ENCODE measurements at regions not wholly inside any gene's neighbourhood (a gene's known extent, or its start where the extent isn't known, plus 50 kb on each side); places are given as distances from the start of the nearest gene placed in this dataset.

DNA sequence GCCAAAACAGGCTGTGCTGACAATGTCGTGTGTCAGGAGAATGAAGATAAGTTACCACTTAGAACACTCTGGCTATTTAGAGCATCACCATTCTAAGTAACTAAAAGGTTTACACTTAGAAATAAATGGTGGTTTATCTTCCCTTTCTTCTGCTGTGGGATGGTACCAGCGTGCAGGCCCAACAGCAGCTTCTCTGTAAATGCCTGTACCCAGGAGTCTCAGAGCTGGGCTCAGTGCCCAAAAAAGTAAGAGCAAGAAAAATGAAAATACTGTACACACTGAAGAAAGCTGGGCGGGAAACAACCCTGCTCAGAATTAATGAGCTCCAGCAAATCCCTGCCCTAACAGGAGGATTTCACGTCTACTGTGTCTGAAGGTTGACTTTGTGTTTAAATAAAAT lies 206.5 kb downstream of the MFSD1 start (continued):
- TF ChIP-seq ZNF239 (tag by site-specific recombination; IDR thresholded peaks at IDR 0.05) (no peak), ZNF830 (tag by site-specific recombination; IDR thresholded peaks at IDR 0.05; ENCODE audit: low read depth) (no peak), ZNF776 (tag by site-specific recombination; IDR thresholded peaks at IDR 0.05; ENCODE audit: borderline replicate concordance) (no peak), TCF7L2 (IDR thresholded peaks at IDR 0.05; ENCODE audit: borderline replicate concordance, low read depth, low read length) (no peak)
- TF ChIP-seq, protein P1, sequence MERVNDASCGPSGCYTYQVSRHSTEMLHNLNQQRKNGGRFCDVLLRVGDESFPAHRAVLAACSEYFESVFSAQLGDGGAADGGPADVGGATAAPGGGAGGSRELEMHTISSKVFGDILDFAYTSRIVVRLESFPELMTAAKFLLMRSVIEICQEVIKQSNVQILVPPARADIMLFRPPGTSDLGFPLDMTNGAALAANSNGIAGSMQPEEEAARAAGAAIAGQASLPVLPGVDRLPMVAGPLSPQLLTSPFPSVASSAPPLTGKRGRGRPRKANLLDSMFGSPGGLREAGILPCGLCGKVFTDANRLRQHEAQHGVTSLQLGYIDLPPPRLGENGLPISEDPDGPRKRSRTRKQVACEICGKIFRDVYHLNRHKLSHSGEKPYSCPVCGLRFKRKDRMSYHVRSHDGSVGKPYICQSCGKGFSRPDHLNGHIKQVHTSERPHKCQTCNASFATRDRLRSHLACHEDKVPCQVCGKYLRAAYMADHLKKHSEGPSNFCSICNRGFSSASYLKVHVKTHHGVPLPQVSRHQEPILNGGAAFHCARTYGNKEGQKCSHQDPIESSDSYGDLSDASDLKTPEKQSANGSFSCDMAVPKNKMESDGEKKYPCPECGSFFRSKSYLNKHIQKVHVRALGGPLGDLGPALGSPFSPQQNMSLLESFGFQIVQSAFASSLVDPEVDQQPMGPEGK (tag by site-specific recombination; IDR thresholded peaks at IDR 0.05) = no peak
- TF ChIP-seq, protein P2, sequence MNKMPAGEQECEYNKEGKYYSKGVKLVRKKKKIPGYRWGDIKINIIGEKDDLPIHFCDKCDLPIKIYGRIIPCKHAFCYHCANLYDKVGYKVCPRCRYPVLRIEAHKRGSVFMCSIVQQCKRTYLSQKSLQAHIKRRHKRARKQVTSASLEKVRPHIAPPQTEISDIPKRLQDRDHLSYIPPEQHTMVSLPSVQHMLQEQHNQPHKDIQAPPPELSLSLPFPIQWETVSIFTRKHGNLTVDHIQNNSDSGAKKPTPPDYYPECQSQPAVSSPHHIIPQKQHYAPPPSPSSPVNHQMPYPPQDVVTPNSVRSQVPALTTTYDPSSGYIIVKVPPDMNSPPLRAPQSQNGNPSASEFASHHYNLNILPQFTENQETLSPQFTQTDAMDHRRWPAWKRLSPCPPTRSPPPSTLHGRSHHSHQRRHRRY (tag by site-specific recombination; IDR thresholded peaks at IDR 0.05) = no peak

DNA sequence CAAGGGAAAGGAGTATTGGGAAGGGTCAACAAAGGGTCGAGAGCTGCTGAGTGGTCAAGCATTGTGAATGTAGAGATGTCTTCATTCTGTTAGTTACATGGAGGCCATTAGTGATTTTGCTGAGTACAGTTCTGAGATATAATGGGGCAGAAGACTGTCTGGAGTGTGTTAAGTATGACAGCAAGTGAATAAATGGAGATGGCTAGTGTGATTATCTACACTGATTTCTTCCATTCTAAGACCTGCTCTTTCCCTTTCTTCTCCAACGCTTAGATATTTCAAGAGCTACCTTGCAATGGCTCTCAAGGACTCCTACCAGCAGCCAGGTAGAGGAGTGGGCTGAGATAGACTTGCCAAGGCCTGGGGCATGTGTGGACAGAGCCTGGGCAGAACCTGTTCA lies 216.5 kb downstream of the MFSD1 start:
- H3K27ac ChIP-seq (ENCODE audit: extremely low read depth, low read depth, low read length) = no peak overlapping the region
- POLR2A ChIA-PET = no interaction called here
- H3K9me3 ChIP-seq (ENCODE audit: control insufficient read depth, insufficient read depth, low read depth, low read length) = no peaks in the 10 kb centered on the region
- TF ChIP-seq ZNF239 (tag by site-specific recombination; IDR thresholded peaks at IDR 0.05) (no peak), ZNF514 (tag by site-specific recombination; IDR thresholded peaks at IDR 0.05) (no peak)
- H3K4me1 ChIP-seq (ENCODE audit: control insufficient read depth, insufficient read depth, low read length) = no peaks in the 10 kb centered on the region
- CTCF ChIA-PET = no interaction called here
- no peaks in the 10 kb centered on the region for H3K36me3 ChIP-seq (ENCODE audit: control insufficient read depth in 2 of 2, insufficient read depth in 1 of 2, low read length in 2 of 2)
- H3K4me3 ChIP-seq (ENCODE audit: low read depth, low read length) = no peak overlapping the region

DNA sequence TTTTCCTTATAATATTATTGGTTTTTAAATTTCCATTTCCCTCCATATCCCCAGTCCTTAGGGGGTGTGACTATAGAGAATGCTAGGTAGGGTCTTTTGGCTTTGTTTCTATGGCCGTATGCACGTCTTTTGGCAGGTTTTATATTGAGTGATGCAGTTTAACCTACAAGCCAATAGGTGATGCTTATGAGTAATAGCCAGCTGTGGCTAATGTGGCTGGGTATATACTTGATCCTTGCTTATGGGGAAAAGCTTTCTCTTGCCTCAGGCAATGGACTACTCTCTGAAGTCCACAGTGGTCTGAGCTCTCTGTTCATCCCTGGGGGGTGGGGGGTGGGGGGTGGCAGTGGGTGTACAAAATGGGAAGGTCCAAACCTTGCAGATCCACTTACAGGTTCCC lies 223.9 kb downstream of the MFSD1 start:
- no peaks in the 10 kb centered on the region for H3K9me3 ChIP-seq (ENCODE audit: control insufficient read depth, insufficient read depth, low read depth, low read length)
- CTCF ChIA-PET = no interaction called here
- TF ChIP-seq ZNF19 (tag by site-specific recombination; IDR thresholded peaks at IDR 0.05; ENCODE audit: low read depth) (no peak), ZNF354C (tag by site-specific recombination; IDR thresholded peaks at IDR 0.05; ENCODE audit: borderline replicate concordance, low read depth) (no peak), ZNF16 (tag by site-specific recombination; IDR thresholded peaks at IDR 0.05; ENCODE audit: low read depth) (no peak), KLF1 (tag by site-specific recombination; IDR thresholded peaks at IDR 0.05) (no peak), ZNF548 (tag by site-specific recombination; IDR thresholded peaks at IDR 0.05) (no peak), ZBTB20 (tag by site-specific recombination; IDR thresholded peaks at IDR 0.05) (no peak), ZNF239 (tag by site-specific recombination; IDR thresholded peaks at IDR 0.05) (no peak), ZNF621 (tag by site-specific recombination; IDR thresholded peaks at IDR 0.05) (no peak), ZNF121 (tag by site-specific recombination; IDR thresholded peaks at IDR 0.05) (no peak)
- TF ChIP-seq, protein P3, sequence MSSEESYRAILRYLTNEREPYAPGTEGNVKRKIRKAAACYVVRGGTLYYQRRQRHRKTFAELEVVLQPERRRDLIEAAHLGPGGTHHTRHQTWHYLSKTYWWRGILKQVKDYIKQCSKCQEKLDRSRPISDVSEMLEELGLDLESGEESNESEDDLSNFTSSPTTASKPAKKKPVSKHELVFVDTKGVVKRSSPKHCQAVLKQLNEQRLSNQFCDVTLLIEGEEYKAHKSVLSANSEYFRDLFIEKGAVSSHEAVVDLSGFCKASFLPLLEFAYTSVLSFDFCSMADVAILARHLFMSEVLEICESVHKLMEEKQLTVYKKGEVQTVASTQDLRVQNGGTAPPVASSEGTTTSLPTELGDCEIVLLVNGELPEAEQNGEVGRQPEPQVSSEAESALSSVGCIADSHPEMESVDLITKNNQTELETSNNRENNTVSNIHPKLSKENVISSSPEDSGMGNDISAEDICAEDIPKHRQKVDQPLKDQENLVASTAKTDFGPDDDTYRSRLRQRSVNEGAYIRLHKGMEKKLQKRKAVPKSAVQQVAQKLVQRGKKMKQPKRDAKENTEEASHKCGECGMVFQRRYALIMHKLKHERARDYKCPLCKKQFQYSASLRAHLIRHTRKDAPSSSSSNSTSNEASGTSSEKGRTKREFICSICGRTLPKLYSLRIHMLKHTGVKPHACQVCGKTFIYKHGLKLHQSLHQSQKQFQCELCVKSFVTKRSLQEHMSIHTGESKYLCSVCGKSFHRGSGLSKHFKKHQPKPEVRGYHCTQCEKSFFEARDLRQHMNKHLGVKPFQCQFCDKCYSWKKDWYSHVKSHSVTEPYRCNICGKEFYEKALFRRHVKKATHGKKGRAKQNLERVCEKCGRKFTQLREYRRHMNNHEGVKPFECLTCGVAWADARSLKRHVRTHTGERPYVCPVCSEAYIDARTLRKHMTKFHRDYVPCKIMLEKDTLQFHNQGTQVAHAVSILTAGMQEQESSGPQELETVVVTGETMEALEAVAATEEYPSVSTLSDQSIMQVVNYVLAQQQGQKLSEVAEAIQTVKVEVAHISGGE (tag by site-specific recombination; conservative IDR thresholded peaks at IDR 0.05; ENCODE audit: low read depth) = no peak
- TF ChIP-seq, protein P4, sequence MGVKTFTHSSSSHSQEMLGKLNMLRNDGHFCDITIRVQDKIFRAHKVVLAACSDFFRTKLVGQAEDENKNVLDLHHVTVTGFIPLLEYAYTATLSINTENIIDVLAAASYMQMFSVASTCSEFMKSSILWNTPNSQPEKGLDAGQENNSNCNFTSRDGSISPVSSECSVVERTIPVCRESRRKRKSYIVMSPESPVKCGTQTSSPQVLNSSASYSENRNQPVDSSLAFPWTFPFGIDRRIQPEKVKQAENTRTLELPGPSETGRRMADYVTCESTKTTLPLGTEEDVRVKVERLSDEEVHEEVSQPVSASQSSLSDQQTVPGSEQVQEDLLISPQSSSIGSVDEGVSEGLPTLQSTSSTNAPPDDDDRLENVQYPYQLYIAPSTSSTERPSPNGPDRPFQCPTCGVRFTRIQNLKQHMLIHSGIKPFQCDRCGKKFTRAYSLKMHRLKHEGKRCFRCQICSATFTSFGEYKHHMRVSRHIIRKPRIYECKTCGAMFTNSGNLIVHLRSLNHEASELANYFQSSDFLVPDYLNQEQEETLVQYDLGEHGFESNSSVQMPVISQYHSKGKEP (tag by site-specific recombination; IDR thresholded peaks at IDR 0.05) = no peak
- TF ChIP-seq, protein P5, sequence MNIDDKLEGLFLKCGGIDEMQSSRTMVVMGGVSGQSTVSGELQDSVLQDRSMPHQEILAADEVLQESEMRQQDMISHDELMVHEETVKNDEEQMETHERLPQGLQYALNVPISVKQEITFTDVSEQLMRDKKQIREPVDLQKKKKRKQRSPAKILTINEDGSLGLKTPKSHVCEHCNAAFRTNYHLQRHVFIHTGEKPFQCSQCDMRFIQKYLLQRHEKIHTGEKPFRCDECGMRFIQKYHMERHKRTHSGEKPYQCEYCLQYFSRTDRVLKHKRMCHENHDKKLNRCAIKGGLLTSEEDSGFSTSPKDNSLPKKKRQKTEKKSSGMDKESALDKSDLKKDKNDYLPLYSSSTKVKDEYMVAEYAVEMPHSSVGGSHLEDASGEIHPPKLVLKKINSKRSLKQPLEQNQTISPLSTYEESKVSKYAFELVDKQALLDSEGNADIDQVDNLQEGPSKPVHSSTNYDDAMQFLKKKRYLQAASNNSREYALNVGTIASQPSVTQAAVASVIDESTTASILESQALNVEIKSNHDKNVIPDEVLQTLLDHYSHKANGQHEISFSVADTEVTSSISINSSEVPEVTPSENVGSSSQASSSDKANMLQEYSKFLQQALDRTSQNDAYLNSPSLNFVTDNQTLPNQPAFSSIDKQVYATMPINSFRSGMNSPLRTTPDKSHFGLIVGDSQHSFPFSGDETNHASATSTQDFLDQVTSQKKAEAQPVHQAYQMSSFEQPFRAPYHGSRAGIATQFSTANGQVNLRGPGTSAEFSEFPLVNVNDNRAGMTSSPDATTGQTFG (tag by site-specific recombination; IDR thresholded peaks at IDR 0.05; ENCODE audit: borderline replicate concordance) = no peak
- TF ChIP-seq, protein P6, sequence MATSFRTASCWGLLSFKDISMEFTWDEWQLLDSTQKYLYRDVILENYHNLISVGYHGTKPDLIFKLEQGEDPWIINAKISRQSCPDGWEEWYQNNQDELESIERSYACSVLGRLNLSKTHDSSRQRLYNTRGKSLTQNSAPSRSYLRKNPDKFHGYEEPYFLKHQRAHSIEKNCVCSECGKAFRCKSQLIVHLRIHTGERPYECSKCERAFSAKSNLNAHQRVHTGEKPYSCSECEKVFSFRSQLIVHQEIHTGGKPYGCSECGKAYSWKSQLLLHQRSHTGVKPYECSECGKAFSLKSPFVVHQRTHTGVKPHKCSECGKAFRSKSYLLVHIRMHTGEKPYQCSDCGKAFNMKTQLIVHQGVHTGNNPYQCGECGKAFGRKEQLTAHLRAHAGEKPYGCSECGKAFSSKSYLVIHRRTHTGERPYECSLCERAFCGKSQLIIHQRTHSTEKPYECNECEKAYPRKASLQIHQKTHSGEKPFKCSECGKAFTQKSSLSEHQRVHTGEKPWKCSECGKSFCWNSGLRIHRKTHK (tag by site-specific recombination; IDR thresholded peaks at IDR 0.05) = no peak

More for the DNA sequence above, 223.9 kb downstream of the MFSD1 start:
- POLR2A ChIA-PET = no interaction called here
- Histone ChIP-seq H3K4me1 (ENCODE audit: control insufficient read depth, insufficient read depth, low read length) (0 out of 2 replicates have a peak, but pooled peaks cover 3% of the 10 kb centered on the region), H3K4me3 (ENCODE audit: low read depth, low read length) (no peak overlapping the region), H3K27ac (ENCODE audit: extremely low read depth, low read depth, low read length) (no peak overlapping the region), H3K36me3 (ENCODE audit: control insufficient read depth in 2 of 2, insufficient read depth in 1 of 2, low read length in 2 of 2) (no peaks in the 10 kb centered on the region)

Measured in HEK293 (cell line).